Stimulated activated naive CD8-positive, alpha-beta T cell treated with anti-CD3 and anti-CD28 coated beads, Interleukin-15, Interleukin-2, amounts not matched to agents 100 U/mL and 50 U/mL, for 24 hours (primary cell): ENCODE measurements at regions not wholly inside any gene's neighbourhood (a gene's known extent, or its start where the extent isn't known, plus 50 kb on each side); places are given as distances from the start of the nearest gene placed in this dataset.
"Not testable (repeated sequence)": the region's sequence is repeated elsewhere in the genome, so short reads cannot be mapped to it uniquely, and the experiment has no call there.

Experiments used
- ATAC-seq: fragments of 150-1000 bp; cut with Tn5 transposase; one replicate; pipeline ENCODE4 v1.10.0; 2021
- DNase-seq: peaks from one replicate; pipeline ENCODE4 v3.0.0; 2021

GRCh38 chr4:56575820-56576429 is 70.3 kb downstream of the ARL9 start:
- peak; percentile 40 for ATAC-seq
- DNase-seq, result no peak

GRCh38 chr4:56592417-56592816 is 86.8 kb downstream of the ARL9 start:
- not testable (repeated sequence) for DNase-seq

More at GRCh38 chr4:56592417-56592816, 86.8 kb downstream of the ARL9 start:
- ATAC-seq, result not testable (repeated sequence)
